ENCODE measurements at regions not wholly inside any gene's neighbourhood (a gene's known extent, or its start where the extent isn't known, plus 50 kb on each side); places are given as distances from the start of the nearest gene placed in this dataset.

DNA sequence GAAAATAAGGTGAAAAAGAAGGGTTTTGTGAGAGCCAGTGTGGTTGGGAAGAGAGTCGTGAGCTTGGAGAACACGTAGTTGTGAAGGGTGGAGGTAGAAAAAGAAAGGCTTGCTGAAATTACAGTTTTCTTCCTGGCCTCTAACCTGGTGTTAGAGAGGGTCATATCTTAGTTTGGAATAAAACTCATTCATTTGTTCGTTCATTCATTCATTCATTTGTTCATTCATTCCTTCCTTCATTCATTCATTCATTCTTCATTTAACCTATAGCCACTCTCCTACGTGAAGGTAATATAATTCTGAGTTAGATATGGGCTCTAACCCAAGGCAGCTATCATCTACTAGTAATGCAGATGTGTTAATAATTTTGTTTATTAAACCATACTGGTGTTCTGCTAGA, 111.8 kb upstream of the ZNF521 start:
- no peak for ATAC-seq
- CTCF ChIA-PET = no interaction called here
- Histone ChIP-seq H3K27ac (ENCODE audit: low read depth, low read length) (no peak overlapping the region), H3K36me3 (ENCODE audit: control insufficient read depth in 2 of 3, insufficient read depth in 3 of 3, low read length in 3 of 3) (no peaks in the 10 kb centered on the region), H3K4me1 (ENCODE audit: control insufficient read depth in 2 of 2, insufficient read depth in 2 of 2, low read length in 2 of 2) (no peaks in the 10 kb centered on the region), H3K27me3 (ENCODE audit: control insufficient read depth in 2 of 2, insufficient read depth in 2 of 2, low read length in 2 of 2) (no peaks in the 10 kb centered on the region), H3K4me3 (ENCODE audit: low read length) (no peak overlapping the region), H3K9me3 (ENCODE audit: control insufficient read depth in 2 of 3, low read length in 3 of 3) (no peaks in the 10 kb centered on the region)
- Mint-ChIP-seq H3K4me3 (no peak overlapping the region), H3K4me1 (no peaks in the 10 kb centered on the region), H3K27ac (no peak overlapping the region), H3K36me3 (no peaks in the 10 kb centered on the region), H3K9me3 (peaks cover 0 to 7% (median 0%) of the 10 kb centered on the region in 11 donors), H3K27me3 (peaks cover 0 to 7% (median 0%) of the 10 kb centered on the region in 5 donors)
- intact Hi-C loops (cut with micrococcal nuclease) = no loop called here
- DNase-seq = no peak
- POLR2A ChIA-PET = no interaction called here

DNA sequence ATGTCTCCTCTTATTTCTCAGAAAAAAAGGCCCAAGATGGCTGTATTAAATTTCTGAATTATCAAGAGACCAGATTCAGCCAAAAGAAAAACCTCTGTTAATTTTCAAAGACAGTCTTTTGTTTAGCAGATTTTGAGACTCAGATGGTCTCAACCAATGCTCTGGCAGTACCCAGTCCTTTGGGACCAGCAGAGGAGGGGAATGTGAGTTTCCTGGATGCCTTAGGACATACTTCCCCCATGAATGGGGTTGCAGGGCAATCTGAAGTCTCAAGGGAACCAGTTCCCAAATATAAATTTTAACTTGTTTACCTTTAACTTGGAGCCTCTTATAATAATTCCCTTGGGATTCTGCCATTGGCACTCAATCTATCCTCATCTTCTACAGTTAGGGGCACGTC, 107.8 kb upstream of the ZNF521 start:
- ChIA-PET POLR2A (no interaction called here), CTCF (no interaction called here)
- Mint-ChIP-seq H3K27me3 (peaks cover 0 to 17% (median 6%) of the 10 kb centered on the region in 5 donors), H3K36me3 (no peaks in the 10 kb centered on the region), H3K4me3 (no peak overlapping the region), H3K9me3 (peaks cover 0 to 15% (median 3%) of the 10 kb centered on the region in 11 donors), H3K27ac (no peak overlapping the region), H3K4me1 (no peaks in the 10 kb centered on the region)
- Histone ChIP-seq H3K36me3 (ENCODE audit: control insufficient read depth in 2 of 3, insufficient read depth in 3 of 3, low read length in 3 of 3) (no peaks in the 10 kb centered on the region), H3K9me3 (ENCODE audit: control insufficient read depth in 2 of 3, low read length in 3 of 3) (no peaks in the 10 kb centered on the region), H3K4me1 (ENCODE audit: control insufficient read depth in 2 of 2, insufficient read depth in 2 of 2, low read length in 2 of 2) (no peaks in the 10 kb centered on the region), H3K4me3 (ENCODE audit: low read length) (no peak overlapping the region), H3K27me3 (ENCODE audit: control insufficient read depth in 2 of 2, insufficient read depth in 2 of 2, low read length in 2 of 2) (no peaks in the 10 kb centered on the region), H3K27ac (ENCODE audit: low read depth, low read length) (no peak overlapping the region)
- DNase-seq = no peak
- intact Hi-C loops (cut with micrococcal nuclease) = no loop called here
- ATAC-seq = no peak

DNA sequence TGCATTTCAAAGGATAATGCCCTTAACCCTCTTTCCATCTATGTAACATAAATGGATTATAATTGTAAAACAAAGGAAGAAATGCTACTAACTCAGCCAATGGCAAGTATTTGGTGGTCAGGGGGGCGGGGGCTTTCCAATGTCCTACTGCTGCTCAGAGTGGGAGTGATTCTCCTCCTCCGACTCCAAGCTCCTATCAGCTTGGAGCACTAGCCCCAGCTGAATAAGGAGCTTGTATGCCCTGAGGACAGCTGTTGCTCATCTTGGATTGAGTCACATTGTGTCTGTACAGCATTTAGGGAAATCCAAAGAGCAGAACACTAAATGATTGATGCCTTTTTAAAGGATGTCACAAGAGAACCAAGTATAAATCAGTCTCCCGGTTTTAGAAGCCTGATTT, 105.6 kb upstream of the ZNF521 start:
- DNase-seq (no peak), ATAC-seq (no peak)
- H3K9me3 ChIP-seq (ENCODE audit: control insufficient read depth in 2 of 3, low read length in 3 of 3) = no peaks in the 10 kb centered on the region
- Mint-ChIP-seq H3K4me3 (no peak overlapping the region), H3K36me3 (no peaks in the 10 kb centered on the region), H3K27ac (no peak overlapping the region), H3K4me1 (no peaks in the 10 kb centered on the region), H3K27me3 (peaks cover 0 to 13% (median 5%) of the 10 kb centered on the region in 5 donors), H3K9me3 (peaks cover 0 to 11% (median 1%) of the 10 kb centered on the region in 11 donors)
- no peaks in the 10 kb centered on the region for H3K36me3 ChIP-seq (ENCODE audit: control insufficient read depth in 2 of 3, insufficient read depth in 3 of 3, low read length in 3 of 3)
- intact Hi-C loops (cut with micrococcal nuclease) = no loop called here
- no peaks in the 10 kb centered on the region for H3K4me1 ChIP-seq (ENCODE audit: control insufficient read depth in 2 of 2, insufficient read depth in 2 of 2, low read length in 2 of 2)
- CTCF ChIA-PET = no interaction called here
- no peak overlapping the region for H3K27ac ChIP-seq (ENCODE audit: low read depth, low read length)
- POLR2A ChIA-PET = no interaction called here
- no peak overlapping the region for H3K4me3 ChIP-seq (ENCODE audit: low read length)
- H3K27me3 ChIP-seq (ENCODE audit: control insufficient read depth in 2 of 2, insufficient read depth in 2 of 2, low read length in 2 of 2) = no peaks in the 10 kb centered on the region

DNA sequence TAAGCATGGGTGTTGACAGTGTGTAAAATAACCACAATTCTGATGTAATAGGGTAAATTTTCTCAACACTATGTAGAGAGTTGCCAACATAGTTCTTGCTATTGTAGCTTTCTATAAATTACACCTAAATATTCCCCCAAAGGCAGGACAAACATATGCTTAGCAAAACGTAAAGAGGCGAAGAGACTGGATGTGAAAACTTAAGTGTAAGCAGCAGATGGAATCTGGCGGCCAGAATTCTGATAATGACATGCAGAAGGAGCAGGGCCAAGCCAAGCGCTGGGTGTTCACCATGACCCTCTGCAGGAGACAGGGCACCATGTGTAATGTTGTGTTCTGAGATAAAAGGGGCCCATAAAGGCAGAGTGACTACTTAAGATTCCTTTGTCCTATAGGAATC, 105.2 kb upstream of the ZNF521 start:
- no peaks in the 10 kb centered on the region for H3K36me3 ChIP-seq (ENCODE audit: control insufficient read depth in 2 of 3, insufficient read depth in 3 of 3, low read length in 3 of 3)
- Mint-ChIP-seq H3K4me3 (no peak overlapping the region), H3K27me3 (peaks cover 0 to 13% (median 5%) of the 10 kb centered on the region in 5 donors), H3K4me1 (no peaks in the 10 kb centered on the region), H3K36me3 (no peaks in the 10 kb centered on the region), H3K9me3 (peaks cover 0 to 11% (median 3%) of the 10 kb centered on the region in 11 donors), H3K27ac (no peak overlapping the region)
- no peak overlapping the region for H3K4me3 ChIP-seq (ENCODE audit: low read length)
- no peaks in the 10 kb centered on the region for H3K9me3 ChIP-seq (ENCODE audit: control insufficient read depth in 2 of 3, low read length in 3 of 3)
- DNase-seq = no peak
- ATAC-seq = no peak
- ChIA-PET CTCF (no interaction called here), POLR2A (no interaction called here)
- no peaks in the 10 kb centered on the region for H3K27me3 ChIP-seq (ENCODE audit: control insufficient read depth in 2 of 2, insufficient read depth in 2 of 2, low read length in 2 of 2)
- no peak overlapping the region for H3K27ac ChIP-seq (ENCODE audit: low read depth, low read length)
- H3K4me1 ChIP-seq (ENCODE audit: control insufficient read depth in 2 of 2, insufficient read depth in 2 of 2, low read length in 2 of 2) = no peaks in the 10 kb centered on the region
- intact Hi-C loops (cut with micrococcal nuclease) = no loop called here

DNA sequence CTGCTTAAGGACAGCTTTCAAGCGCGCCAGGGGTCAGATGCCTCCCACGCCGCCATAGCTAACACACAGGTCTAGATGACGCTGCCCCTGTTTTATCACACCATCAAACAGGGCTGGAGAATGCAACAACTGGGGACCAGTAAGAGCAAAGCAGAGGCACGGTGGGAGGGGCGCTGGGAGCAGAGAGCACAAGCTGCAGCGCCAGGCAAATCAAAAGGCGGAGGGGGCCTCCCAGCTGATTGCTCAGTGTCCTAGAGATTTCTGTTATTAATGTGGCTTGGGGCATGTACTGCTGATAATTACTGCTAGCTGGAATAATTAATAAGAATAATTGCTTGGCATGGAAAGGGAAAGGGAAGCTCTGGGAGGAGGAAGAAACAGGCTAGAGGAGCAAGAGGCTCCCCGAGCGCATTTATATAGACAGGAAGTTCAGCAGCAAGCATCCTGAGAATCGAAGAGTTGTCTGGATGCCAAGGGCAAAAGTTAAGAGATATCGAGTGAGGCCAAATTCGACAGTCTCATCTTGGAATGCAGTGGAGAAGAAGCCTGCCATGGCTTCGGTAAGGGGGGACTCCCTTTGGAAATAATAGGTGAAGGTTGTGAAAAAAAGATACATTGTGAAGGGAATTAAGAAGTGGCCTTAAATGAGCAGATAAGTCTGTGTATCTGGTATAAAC, 104.5 kb upstream of the ZNF521 start:
- peaks cover 0 to 11% (median 3%) of the 10 kb centered on the region in 11 donors for H3K9me3 Mint-ChIP-seq
- Histone ChIP-seq H3K27ac (ENCODE audit: low read depth, low read length) (no peak overlapping the region), H3K4me3 (ENCODE audit: low read length) (no peak overlapping the region), H3K9me3 (ENCODE audit: control insufficient read depth in 2 of 3, low read length in 3 of 3) (no peaks in the 10 kb centered on the region), H3K36me3 (ENCODE audit: control insufficient read depth in 2 of 3, insufficient read depth in 3 of 3, low read length in 3 of 3) (no peaks in the 10 kb centered on the region), H3K4me1 (ENCODE audit: control insufficient read depth in 2 of 2, insufficient read depth in 2 of 2, low read length in 2 of 2) (no peaks in the 10 kb centered on the region), H3K27me3 (ENCODE audit: control insufficient read depth in 2 of 2, insufficient read depth in 2 of 2, low read length in 2 of 2) (no peaks in the 10 kb centered on the region)
- intact Hi-C loops (cut with micrococcal nuclease) = no loop called here
- DNase-seq (no peak), ATAC-seq (no peak)
- ChIA-PET CTCF (no interaction called here), POLR2A (no interaction called here)
- no peaks in the 10 kb centered on the region for H3K36me3 Mint-ChIP-seq
- H3K4me1 Mint-ChIP-seq = no peaks in the 10 kb centered on the region
- peaks cover 0 to 13% (median 5%) of the 10 kb centered on the region in 5 donors for H3K27me3 Mint-ChIP-seq
- H3K4me3 Mint-ChIP-seq = no peak overlapping the region
- H3K27ac Mint-ChIP-seq = no peak overlapping the region

DNA sequence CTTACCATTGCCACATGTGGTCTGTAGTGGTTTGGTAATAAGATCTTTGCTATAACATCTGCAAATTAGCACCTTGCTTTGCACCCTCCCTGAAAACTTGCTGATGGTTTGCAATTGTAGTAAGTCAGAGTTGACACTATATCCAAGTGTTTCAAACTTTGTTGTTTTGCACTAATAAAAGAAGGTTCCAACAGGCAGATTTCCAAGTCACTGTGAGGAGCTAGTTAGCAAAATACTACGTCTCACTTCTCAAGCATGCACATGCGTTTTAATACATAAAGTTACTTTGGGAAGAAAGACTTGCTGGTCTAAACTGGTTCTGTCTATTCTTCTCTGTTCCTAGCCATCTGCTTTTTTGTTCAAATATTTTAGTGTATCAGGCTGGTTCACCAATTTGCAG, 103.7 kb upstream of the ZNF521 start:
- Histone ChIP-seq H3K9me3 (ENCODE audit: control insufficient read depth in 2 of 3, low read length in 3 of 3) (no peaks in the 10 kb centered on the region), H3K36me3 (ENCODE audit: control insufficient read depth in 2 of 3, insufficient read depth in 3 of 3, low read length in 3 of 3) (no peaks in the 10 kb centered on the region), H3K27me3 (ENCODE audit: control insufficient read depth in 2 of 2, insufficient read depth in 2 of 2, low read length in 2 of 2) (no peaks in the 10 kb centered on the region), H3K4me3 (ENCODE audit: low read length) (no peak overlapping the region), H3K4me1 (ENCODE audit: control insufficient read depth in 2 of 2, insufficient read depth in 2 of 2, low read length in 2 of 2) (no peaks in the 10 kb centered on the region), H3K27ac (ENCODE audit: low read depth, low read length) (no peak overlapping the region)
- ChIA-PET POLR2A (no interaction called here), CTCF (no interaction called here)
- DNase-seq = no peak
- Mint-ChIP-seq H3K4me3 (no peak overlapping the region), H3K9me3 (peaks cover 0 to 15% (median 3%) of the 10 kb centered on the region in 11 donors), H3K4me1 (no peaks in the 10 kb centered on the region), H3K27ac (no peak overlapping the region), H3K27me3 (peaks cover 0 to 13% (median 5%) of the 10 kb centered on the region in 5 donors), H3K36me3 (no peaks in the 10 kb centered on the region)
- intact Hi-C loops (cut with micrococcal nuclease) = no loop called here
- no peak for ATAC-seq

DNA sequence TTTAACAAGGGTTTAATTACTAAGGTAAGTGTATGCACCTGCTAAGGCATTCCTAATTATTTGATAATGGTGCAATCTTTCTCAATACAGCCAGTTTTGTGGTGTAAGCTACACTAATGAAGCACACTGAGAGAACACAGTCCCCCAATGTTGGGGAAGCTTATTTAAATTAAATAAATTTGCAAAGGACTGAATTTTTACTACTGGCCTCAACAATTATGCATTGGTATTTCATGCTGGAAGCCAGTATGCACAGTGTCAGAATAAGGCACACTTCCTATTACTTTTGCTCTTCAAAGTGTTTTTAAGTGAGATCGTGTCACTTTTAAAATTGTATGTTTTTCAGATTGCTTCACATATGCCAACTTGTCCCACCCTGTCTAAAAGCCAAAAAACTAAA, 103.2 kb upstream of the ZNF521 start:
- Mint-ChIP-seq H3K27ac (no peak overlapping the region), H3K9me3 (peaks cover 0 to 15% (median 3%) of the 10 kb centered on the region in 11 donors), H3K27me3 (peaks cover 0 to 13% (median 5%) of the 10 kb centered on the region in 5 donors), H3K36me3 (no peaks in the 10 kb centered on the region), H3K4me3 (no peak overlapping the region), H3K4me1 (no peaks in the 10 kb centered on the region)
- DNase-seq (no peak), ATAC-seq (no peak)
- Histone ChIP-seq H3K27ac (ENCODE audit: low read depth, low read length) (no peak overlapping the region), H3K36me3 (ENCODE audit: control insufficient read depth in 2 of 3, insufficient read depth in 3 of 3, low read length in 3 of 3) (no peaks in the 10 kb centered on the region), H3K4me3 (ENCODE audit: low read length) (no peak overlapping the region), H3K27me3 (ENCODE audit: control insufficient read depth in 2 of 2, insufficient read depth in 2 of 2, low read length in 2 of 2) (no peaks in the 10 kb centered on the region), H3K4me1 (ENCODE audit: control insufficient read depth in 2 of 2, insufficient read depth in 2 of 2, low read length in 2 of 2) (no peaks in the 10 kb centered on the region), H3K9me3 (ENCODE audit: control insufficient read depth in 2 of 3, low read length in 3 of 3) (no peaks in the 10 kb centered on the region)
- intact Hi-C loops (cut with micrococcal nuclease) = no loop called here
- POLR2A ChIA-PET = no interaction called here
- CTCF ChIA-PET = no interaction called here

All from naive thymus-derived CD4-positive, alpha-beta T cell (primary cell).